ENCODE measurements at regions not wholly inside any gene's neighbourhood (a gene's known extent, or its start where the extent isn't known, plus 50 kb on each side); places are given as distances from the start of the nearest gene placed in this dataset.

DNA sequence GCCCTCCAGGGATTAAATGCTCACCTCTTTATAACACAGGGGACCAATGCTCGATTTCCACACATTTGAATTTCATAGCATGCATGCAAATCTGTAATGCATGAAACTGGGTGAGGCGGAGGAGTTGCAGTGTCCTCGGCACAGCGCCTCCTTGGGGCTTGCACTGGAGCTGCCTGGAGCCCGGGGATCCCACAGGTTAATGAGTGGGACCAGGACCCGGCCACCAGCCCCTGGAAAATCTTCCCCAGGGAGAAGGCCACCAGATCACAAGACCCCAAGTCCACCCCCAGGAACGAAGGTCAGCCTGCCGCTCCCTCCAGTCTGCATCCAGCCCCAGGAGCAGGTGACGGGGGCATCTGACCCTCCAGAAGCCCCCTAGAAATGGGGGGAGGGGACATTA, 119.1 kb downstream of the MN1 start:
- DNase-seq: no peak

DNA sequence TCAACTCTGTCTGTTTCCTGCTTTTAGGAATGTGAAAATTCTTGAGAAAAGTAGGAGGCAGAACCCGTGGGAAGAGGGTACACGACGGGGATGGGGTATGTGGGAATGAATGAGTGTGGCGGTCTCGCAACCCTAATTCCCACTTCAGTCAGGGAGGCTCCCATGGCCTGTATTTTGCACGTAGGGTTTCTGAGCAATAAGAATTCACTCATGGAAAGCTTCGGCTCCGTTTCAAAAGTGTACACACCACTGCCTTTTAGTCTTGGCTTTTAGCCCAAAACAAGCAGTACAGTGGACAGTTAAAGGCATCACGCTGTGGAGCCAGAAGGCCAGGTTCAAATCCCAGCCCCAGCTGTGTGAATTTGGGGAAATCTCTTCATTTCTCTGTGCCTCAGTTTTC, 116.7 kb downstream of the MN1 start:
- no peak for DNase-seq

DNA sequence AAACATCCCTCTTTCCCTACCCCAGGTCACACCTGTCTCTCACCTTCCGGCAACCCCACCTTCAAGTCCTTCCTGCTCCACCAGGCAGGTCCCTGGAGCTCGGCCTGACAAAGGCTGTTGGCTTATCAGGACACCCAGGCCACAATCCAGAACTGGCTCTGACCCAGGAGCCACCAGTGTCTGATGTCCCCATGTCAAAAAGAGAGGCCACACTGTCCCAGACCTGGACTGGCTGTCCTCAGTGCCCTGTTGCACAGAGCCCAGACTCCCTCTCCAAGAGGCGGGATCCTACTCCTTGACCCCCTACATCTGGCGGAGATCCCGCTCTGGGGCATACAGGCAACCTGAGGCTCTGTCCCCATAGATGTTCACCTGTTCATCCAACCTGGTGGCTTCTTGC, 116.0 kb downstream of the MN1 start:
- DNase-seq: no peak

DNA sequence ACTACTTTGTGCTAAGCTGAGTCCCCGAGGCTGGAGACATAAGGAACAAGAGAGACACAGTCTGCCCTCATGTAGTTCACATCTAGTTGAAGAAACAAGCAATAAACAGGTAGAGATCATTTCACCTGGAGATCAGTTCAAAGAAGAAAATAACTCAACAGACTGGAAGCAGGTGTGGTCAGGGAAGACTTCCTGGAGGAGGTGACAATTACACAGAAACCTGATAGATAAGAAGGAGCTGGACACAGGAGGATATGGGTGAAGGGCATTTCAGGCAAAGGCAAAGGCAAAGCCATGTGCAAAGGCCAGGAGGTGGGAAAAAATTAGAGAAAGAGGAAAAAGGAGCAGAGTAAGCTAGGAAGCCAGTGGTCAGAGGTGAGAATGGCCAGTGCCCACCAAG, 115.6 kb downstream of the MN1 start:
- no peak for DNase-seq

DNA sequence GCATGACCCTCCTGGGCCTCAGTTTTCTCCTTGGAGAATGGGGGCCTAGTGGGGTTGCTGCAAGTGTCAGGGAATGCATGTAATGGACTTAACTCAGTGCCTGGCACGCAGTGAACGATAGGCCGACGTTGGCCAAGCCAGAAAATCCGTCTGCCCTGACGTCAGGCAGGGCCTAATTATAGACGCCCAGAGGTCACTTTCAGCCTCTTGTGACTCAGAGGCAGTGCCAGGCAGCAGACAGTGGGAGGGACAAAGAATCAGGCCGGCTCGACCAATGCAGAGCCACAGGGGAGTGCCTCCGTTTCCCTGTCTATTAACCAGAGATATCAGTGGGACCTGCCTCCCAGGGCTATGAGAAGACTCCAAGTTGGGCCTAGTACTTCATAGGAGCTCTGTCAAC, 115.0 kb downstream of the MN1 start:
- no peak for DNase-seq

DNA sequence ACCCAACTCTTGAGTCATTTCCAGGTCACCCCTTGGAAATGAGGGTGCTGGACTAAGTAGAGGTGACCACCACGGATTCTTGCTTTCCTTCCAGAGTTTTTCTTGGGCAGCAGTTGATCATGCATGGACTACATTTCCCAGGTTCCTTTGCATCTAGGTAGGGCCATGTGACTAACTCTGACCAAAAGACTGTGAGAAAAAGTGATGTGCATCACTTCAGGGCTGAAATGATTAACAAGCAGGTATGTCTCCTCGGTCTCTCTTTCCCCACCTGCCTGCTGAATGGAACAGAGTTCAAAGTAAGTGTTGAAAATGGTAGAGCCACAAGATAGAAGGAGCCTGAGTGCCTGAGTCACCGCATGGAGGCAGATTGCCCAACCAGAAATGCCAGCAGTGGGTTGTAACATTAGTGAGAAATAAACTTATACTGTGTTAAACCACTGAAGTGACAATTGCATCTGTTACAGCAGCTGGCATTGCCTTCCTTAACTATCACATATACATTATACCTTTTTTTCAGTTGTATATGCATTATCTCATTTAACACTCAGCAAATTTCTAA, 113.5 kb downstream of the MN1 start:
- DNase-seq: no peak

DNA sequence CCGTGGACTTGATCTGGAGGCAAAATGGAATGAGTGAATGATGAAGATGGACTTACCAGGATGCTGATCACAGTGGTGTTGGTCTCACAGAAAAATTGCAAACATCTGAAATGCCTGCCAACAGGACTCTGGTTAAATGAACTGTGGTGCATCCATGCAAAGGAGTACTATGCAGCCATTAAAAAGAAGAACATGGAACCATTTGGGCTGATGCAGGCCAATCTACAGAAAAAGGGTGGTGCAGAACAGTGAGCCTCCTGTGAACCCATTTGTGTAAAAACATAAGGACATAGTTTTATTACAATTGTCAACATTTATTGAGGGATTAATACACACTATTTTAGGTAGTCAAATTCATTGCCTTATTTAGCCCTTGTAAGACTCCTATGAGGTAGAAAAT, 111.9 kb downstream of the MN1 start:
- DNase-seq: no peak

DNA sequence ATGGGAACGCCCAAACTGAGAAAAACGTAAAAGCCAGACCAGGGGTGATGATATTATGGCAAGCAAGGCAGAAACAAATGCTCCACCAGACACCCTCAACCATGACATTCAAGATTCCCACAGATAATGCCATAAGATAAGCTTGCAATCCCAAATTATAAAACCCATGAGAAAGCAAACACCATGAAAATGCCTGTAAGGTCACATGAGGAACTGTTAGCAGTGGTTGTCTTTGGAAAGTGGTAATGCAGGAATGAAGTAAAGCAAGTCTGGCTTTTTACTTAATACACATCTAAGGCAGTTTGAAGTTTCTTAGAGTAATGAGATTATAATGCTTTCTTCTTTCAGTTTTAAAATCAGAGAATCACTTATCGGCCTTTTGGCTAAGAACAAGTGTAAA, 111.0 kb downstream of the MN1 start:
- DNase-seq: no peak

DNA sequence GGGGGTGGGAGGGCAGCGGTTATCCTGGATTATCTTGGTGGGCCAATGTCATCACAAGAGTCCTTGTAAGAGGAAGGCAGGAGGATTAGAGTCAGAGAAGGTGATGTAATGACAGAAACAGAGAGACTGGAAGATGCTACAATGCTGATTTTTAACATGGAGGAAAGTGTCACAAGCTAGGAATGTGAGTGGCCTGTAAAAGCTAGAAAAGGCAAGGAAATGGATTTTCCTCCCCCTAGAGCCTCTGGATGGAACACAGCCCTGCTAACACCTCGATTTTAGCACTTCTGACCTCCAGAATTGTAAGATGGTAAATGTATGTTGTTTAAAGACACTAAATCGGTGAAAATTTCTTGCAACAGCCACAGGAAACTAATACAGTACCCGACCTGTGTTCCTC, 109.3 kb downstream of the MN1 start:
- no peak for DNase-seq

DNA sequence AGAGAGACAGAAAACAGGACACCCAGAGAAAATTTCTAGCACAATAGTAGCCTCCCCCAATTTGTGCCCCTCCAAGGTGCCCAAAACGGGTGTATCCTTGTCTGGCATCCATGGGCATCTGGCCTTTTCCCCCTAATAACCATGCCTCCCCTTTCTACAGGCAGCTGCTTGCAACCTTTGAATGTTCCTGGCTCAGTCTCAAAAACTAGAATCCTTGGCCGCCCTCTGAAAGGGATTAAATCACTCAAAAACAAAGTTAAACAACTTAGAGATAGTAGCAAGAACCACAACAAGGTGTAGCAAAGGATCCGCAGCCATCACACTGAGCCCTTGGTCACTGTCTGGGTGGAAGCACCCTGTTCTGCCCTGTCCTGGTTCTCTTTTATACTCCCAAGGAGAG, 105.6 kb downstream of the MN1 start:
- DNase-seq: no peak

DNA sequence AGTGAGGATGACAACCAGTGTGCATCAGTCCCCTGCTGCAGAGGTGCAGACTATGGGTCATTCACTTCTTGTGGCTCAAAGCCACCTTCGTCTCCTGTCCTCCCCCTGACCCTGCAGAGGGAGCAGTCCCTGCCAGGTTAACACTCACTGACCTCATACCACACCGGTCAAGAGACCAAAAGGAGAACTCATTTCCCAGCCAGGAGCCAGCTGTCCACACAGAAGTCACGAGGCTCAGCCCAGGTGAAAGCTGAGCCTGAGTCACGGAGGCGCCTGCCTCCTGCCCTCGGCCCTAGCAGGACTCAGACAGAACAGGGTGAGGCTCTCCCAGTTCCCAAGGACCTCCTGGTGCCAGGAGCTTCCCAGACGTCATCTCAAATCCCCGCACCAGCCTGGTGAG, 103.7 kb downstream of the MN1 start:
- DNase-seq: no peak
